IMR-90 (cell line): ENCODE measurements at regions not wholly inside any gene's neighbourhood (a gene's known extent, or its start where the extent isn't known, plus 50 kb on each side); places are given as distances from the start of the nearest gene placed in this dataset.

Experiments
- ATAC-seq: fragments of 200-7000 bp; cut with Tn5 transposase; 2 replicates; pipeline ENCODE4 v1.9.1; 2020; ENCODE audit warnings: low read depth, mild to moderate bottlenecking, moderate library complexity
- BruUV-seq: library from RNA; stranded (reverse); fragments of 400-500 nt; replicated peaks from 2 replicates; lab custom pipeline; 2021; lab: Mats Ljungman, UMichigan
- CTCF ChIA-PET: fragments of 300-600 bp; formaldehyde crosslinking; extraction: SDS; loops from one replicate; lab custom pipeline; 2021; ENCODE audit warnings: antibody characterized with exemption; lab: Yijun Ruan, JAX
- POLR2A ChIA-PET: fragments of 300-600 bp; sonication (Branson Sonifier 250); formaldehyde crosslinking; loops from one replicate; lab custom pipeline; 2022; ENCODE audit warnings: antibody characterized with exemption; ENCODE audit not compliant: unreplicated experiment; lab: Charles Lee
- DNase-seq: peaks from one replicate; pipeline ENCODE4 v3.0.0; 2013
- H2AFZ ChIP-seq: replicated peaks from 2 replicates; pipeline ENCODE3; 2013; ENCODE audit warnings: low read length, mild to moderate bottlenecking; ENCODE audit not compliant: poor library complexity
- H2AK5ac ChIP-seq: 2 replicates; pipeline ENCODE4 v1.6.1; 2013; ENCODE audit warnings: low read depth, low read length, inconsistent platforms
- H2AK9ac ChIP-seq: replicated peaks from 2 replicates; pipeline ENCODE3; 2013; ENCODE audit warnings: mild to moderate bottlenecking, low read depth, low read length, moderate library complexity; ENCODE audit not compliant: poor library complexity
- H2BK120ac ChIP-seq: 2 replicates; pipeline ENCODE4 v1.6.1; 2013; ENCODE audit warnings: low read depth, low read length, inconsistent platforms
- H2BK15ac ChIP-seq: 3 replicates; pipeline ENCODE4 v1.6.1; 2013; ENCODE audit warnings: low read depth, low read length, inconsistent platforms
- H2BK20ac ChIP-seq: 2 replicates; pipeline ENCODE4 v1.6.1; 2013; ENCODE audit warnings: low read depth, mild to moderate bottlenecking, inconsistent platforms, low read length, moderate library complexity
- H2BK5ac ChIP-seq: 2 replicates; pipeline ENCODE4 v1.6.1; 2013; ENCODE audit warnings: mild to moderate bottlenecking, low read depth, low read length, inconsistent platforms; ENCODE audit not compliant: poor library complexity, severe bottlenecking
- H3K14ac ChIP-seq: replicated peaks from 2 replicates; pipeline ENCODE4 v1.6.1; 2013; ENCODE audit warnings: low read depth, low read length, inconsistent platforms
- H3K18ac ChIP-seq: 2 replicates; pipeline ENCODE4 v1.6.1; 2013; ENCODE audit warnings: low read depth, low read length, control low read depth
- H3K23ac ChIP-seq: 2 replicates; pipeline ENCODE4 v1.6.1; 2013; ENCODE audit warnings: low read depth, low read length, inconsistent platforms
- H3K27ac ChIP-seq: 2 replicates; pipeline ENCODE4 v1.5.1; 2013; ENCODE audit warnings: mild to moderate bottlenecking, control low read depth, low read length; ENCODE audit not compliant: insufficient read depth
- H3K27me3 ChIP-seq: 2 replicates; pipeline ENCODE4 v1.6.1; 2013; ENCODE audit warnings: low read length; ENCODE audit not compliant: control insufficient read depth, insufficient read depth
- H3K36me3 ChIP-seq: 2 replicates; pipeline ENCODE4 v1.6.1; 2013; ENCODE audit warnings: low read length, mixed read lengths; ENCODE audit not compliant: control insufficient read depth, insufficient read depth
- H3K4ac ChIP-seq: 2 replicates; pipeline ENCODE4 v1.6.1; 2013; ENCODE audit warnings: low read depth, low read length, inconsistent platforms
- H3K4me1 ChIP-seq: 2 replicates; pipeline ENCODE4 v1.6.1; 2013; ENCODE audit warnings: low read length, mixed read lengths; ENCODE audit not compliant: control insufficient read depth, insufficient read depth
- H3K4me2 ChIP-seq: 2 replicates; pipeline ENCODE4 v1.6.1; 2013; ENCODE audit warnings: low read depth, mild to moderate bottlenecking, control low read depth, low read length, moderate library complexity
- H3K4me3 ChIP-seq: 2 replicates; pipeline ENCODE4 v1.5.1; 2013; ENCODE audit warnings: low read depth, mild to moderate bottlenecking, control low read depth, low read length, moderate library complexity; ENCODE audit not compliant: insufficient read depth
- H3K56ac ChIP-seq: 2 replicates; pipeline ENCODE4 v1.6.1; 2013; ENCODE audit warnings: low read length, inconsistent platforms; ENCODE audit not compliant: insufficient read depth; ENCODE audit errors: extremely low read depth
- H3K79me1 ChIP-seq, 2 experiments: 2 replicates each; pipeline ENCODE4 v1.6.1; 2013; ENCODE audit warnings: low read length in 2 of 2, inconsistent platforms in 1 of 2, low read depth in 1 of 2
- H3K9ac ChIP-seq: 2 replicates; pipeline ENCODE4 v1.6.1; 2013; ENCODE audit warnings: low read depth, low read length, control low read depth
- H3K9me1 ChIP-seq: 2 replicates; pipeline ENCODE4 v1.6.1; 2013; ENCODE audit warnings: low read length, inconsistent platforms; ENCODE audit not compliant: insufficient read depth
- H3K9me3 ChIP-seq: 2 replicates; pipeline ENCODE4 v1.6.1; 2013; ENCODE audit warnings: low read length; ENCODE audit not compliant: control insufficient read depth, insufficient read depth
- H4K20me1 ChIP-seq: 2 replicates; pipeline ENCODE4 v1.6.1; 2013; ENCODE audit warnings: low read length, inconsistent platforms; ENCODE audit not compliant: insufficient read depth
- H4K5ac ChIP-seq: 2 replicates; pipeline ENCODE4 v1.6.1; 2013; ENCODE audit warnings: mild to moderate bottlenecking, low read depth, low read length, control low read depth
- H4K8ac ChIP-seq, 2 experiments: 2 replicates each; pipeline ENCODE4 v1.6.1; 2013; ENCODE audit warnings: low read depth in 2 of 2, low read length in 2 of 2, control low read depth in 1 of 2, inconsistent platforms in 1 of 2
- H4K91ac ChIP-seq: 2 replicates; pipeline ENCODE4 v1.6.1; 2013; ENCODE audit warnings: low read depth, low read length, inconsistent platforms; ENCODE audit not compliant: insufficient read depth
- BHLHE40 ChIP-seq: fragments of 150-350 bp; IDR thresholded peaks from 2 replicates; pipeline ENCODE4 v1.6.1; 2016; ENCODE audit warnings: mild to moderate bottlenecking, low read depth, low read length
- CEBPB ChIP-seq: IDR thresholded peaks from 2 replicates; pipeline ENCODE4 v1.6.1; 2012; ENCODE audit warnings: low read depth, low read length, improper control_type of control experiment
- ELK1 ChIP-seq: fragments of 150-350 bp; IDR thresholded peaks from 2 replicates; pipeline ENCODE4 v1.6.1; 2016; ENCODE audit warnings: low read depth, mild to moderate bottlenecking, low read length, moderate library complexity, borderline replicate concordance
- POLR2A ChIP-seq: IDR thresholded peaks from 2 replicates; pipeline ENCODE4 v1.6.1; 2012; ENCODE audit warnings: mild to moderate bottlenecking, low read depth, low read length
- SMC3 ChIP-seq: fragments of 150-350 bp; IDR thresholded peaks from 2 replicates; pipeline ENCODE4 v1.6.1; 2016; ENCODE audit warnings: low read depth, mild to moderate bottlenecking, antibody characterized with exemption, low read length, moderate library complexity
- WGBS, 2 experiments: methylation state at CpG; one replicate each; pipeline versions ENCODE4 v1.1.5 to v1.1.7; 2013; ENCODE audit warnings: missing lambda C conversion rate in 2 of 2; ENCODE audit not compliant: insufficient read length in 1 of 2; ENCODE audit errors: extremely low coverage in 2 of 2; 5-methylcytosine and 5-hydroxymethylcytosine counted together
- dilution Hi-C: fragments of 300-500 bp; cut with HindIII; formaldehyde crosslinking; loops from one replicate; pipeline ENCODE4 v1.14.3; 2018; ENCODE audit warnings: low sequenced_read_pairs; ENCODE audit not compliant: unreplicated experiment
- in situ Hi-C: fragments of 300-500 bp; cut with MboI; formaldehyde crosslinking; loops from 3 replicates; pipeline ENCODE4 v1.14.3; 2019; ENCODE audit warnings: low sequenced_read_pairs, inconsistent platforms, mixed read lengths
- intact Hi-C: fragments of 100-400 bp; cut with micrococcal nuclease; formaldehyde crosslinking; loops from 2 replicates; pipeline ENCODE4 v1.10.0; 2022

GRCh38 chr3:10565814-10566213 is 60.4 kb upstream of the ATP2B2 start:
- Histone ChIP-seq H3K4ac (no peak overlapping the region), H3K56ac (no peak overlapping the region), H3K9me3 (no peaks in the 10 kb centered on the region), H2BK5ac (no peak overlapping the region), H3K27ac (no peak overlapping the region), H3K18ac (no peak overlapping the region), H4K8ac (no peak overlapping the region), H3K4me3 (no peak overlapping the region), H2BK20ac (no peak overlapping the region), H4K5ac (no peak overlapping the region), H2AK5ac (no peak overlapping the region), H3K4me2 (no peak overlapping the region), H3K36me3 (no peaks in the 10 kb centered on the region), H3K9ac (no peak overlapping the region), H3K23ac (no peak overlapping the region), H2BK120ac (no peak overlapping the region), H4K91ac (no peak overlapping the region), H3K14ac (no peak overlapping the region), H3K27me3 (peaks cover 1% of the 10 kb centered on the region), H3K4me1 (no peaks in the 10 kb centered on the region), H2AK9ac (no peak overlapping the region), H2AFZ (no peak overlapping the region), H3K79me1 (no peaks in the 10 kb centered on the region), H3K9me1 (no peaks in the 10 kb centered on the region), H4K20me1 (no peaks in the 10 kb centered on the region), H2BK15ac (no peak overlapping the region)
- no peak for ATAC-seq
- in situ Hi-C loops: no loop called here
- intact Hi-C loops: no loop called here
- ChIA-PET POLR2A (no interaction called here), CTCF (interaction anchor here (0.5 kb wide), 1 partner anchor 15 kb away, joined by 4 read pairs; no protein-coding TSS in a partner anchor)
- dilution Hi-C loops: no loop called here
- DNase-seq: no peak
- no peak for TF ChIP-seq BHLHE40
- TF ChIP-seq CEBPB: no peak
- TF ChIP-seq POLR2A: no peak
- no peak for TF ChIP-seq SMC3
- TF ChIP-seq ELK1: no peak
- no TSS peak for BruUV-seq
- 20% methylated on average over 2 of the region's 3 CpGs; no CpG with 5 or more reads in 1 of the 2 experiments for WGBS, 2 experiments
